ENCODE measurements at regions not wholly inside any gene's neighbourhood (a gene's known extent, or its start where the extent isn't known, plus 50 kb on each side); places are given as distances from the start of the nearest gene placed in this dataset.

DNA sequence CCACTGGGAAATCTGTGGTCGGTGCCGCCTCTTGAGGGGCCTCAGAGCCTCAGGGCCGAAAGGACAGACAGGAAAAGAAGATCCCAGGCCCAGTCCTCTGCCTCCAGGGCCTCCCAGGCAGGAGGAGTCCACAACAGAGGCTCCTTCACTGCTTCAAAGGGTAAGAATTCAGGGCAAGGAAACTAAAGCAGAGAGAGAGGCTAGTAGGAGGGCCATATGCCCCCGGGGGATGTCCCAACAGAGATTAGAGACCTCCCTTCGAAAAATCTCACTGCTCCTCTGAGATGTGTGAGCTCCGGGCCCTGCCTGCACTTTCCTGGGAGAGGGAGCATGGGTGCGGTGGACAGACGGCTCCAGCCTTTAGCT is 465.9 kb downstream of the NPHP4 start:
- H3K9me3 ChIP-seq (ENCODE audit: low read length) = no peaks in the 10 kb centered on the region
- H3K4me3 ChIP-seq (ENCODE audit: low read length) = no peak overlapping the region
- H3F3A ChIP-seq (ENCODE audit: insufficient read depth, low read length, poor library complexity, severe bottlenecking) = no peaks in the 10 kb centered on the region
- no peaks in the 10 kb centered on the region for H3K36me3 ChIP-seq (ENCODE audit: insufficient read depth, low read length)
- no peaks in the 10 kb centered on the region for H3K79me2 ChIP-seq (replicated peaks; ENCODE audit: insufficient read depth, low read length)
- H3K27me3 ChIP-seq (ENCODE audit: insufficient read depth, low read depth, low read length) = no peaks in the 10 kb centered on the region
- H4K20me1 ChIP-seq (ENCODE audit: insufficient read depth) = no peaks in the 10 kb centered on the region
- no peak overlapping the region for H3K4me2 ChIP-seq (ENCODE audit: low read length)
- no peak overlapping the region for H2AFZ ChIP-seq (ENCODE audit: low read depth, low read length)
- no peak overlapping the region for H3K9ac ChIP-seq (ENCODE audit: low read length)
- TF ChIP-seq POLR2AphosphoS5 (IDR thresholded peaks at IDR 0.05) = no peak
- no peak for TF ChIP-seq EP300 (conservative IDR thresholded peaks at IDR 0.05; ENCODE audit: poor library complexity, severe bottlenecking)
- TF ChIP-seq RAD21 (conservative IDR thresholded peaks at IDR 0.05) = no peak
- TF ChIP-seq SMC3 (conservative IDR thresholded peaks at IDR 0.05; ENCODE audit: poor library complexity) = no peak
- no peak for TF ChIP-seq EZH2 (IDR thresholded peaks at IDR 0.05; ENCODE audit: borderline replicate concordance, insufficient read depth, low read length, poor library complexity, severe bottlenecking)
- TF ChIP-seq, protein P1, sequence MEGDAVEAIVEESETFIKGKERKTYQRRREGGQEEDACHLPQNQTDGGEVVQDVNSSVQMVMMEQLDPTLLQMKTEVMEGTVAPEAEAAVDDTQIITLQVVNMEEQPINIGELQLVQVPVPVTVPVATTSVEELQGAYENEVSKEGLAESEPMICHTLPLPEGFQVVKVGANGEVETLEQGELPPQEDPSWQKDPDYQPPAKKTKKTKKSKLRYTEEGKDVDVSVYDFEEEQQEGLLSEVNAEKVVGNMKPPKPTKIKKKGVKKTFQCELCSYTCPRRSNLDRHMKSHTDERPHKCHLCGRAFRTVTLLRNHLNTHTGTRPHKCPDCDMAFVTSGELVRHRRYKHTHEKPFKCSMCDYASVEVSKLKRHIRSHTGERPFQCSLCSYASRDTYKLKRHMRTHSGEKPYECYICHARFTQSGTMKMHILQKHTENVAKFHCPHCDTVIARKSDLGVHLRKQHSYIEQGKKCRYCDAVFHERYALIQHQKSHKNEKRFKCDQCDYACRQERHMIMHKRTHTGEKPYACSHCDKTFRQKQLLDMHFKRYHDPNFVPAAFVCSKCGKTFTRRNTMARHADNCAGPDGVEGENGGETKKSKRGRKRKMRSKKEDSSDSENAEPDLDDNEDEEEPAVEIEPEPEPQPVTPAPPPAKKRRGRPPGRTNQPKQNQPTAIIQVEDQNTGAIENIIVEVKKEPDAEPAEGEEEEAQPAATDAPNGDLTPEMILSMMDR (IDR thresholded peaks at IDR 0.05; ENCODE audit: poor library complexity, severe bottlenecking) = no peak
- no peak for TF ChIP-seq TAF1 (IDR thresholded peaks at IDR 0.05; ENCODE audit: low read depth)
- no peak for TF ChIP-seq REST (IDR thresholded peaks at IDR 0.05; ENCODE audit: borderline replicate concordance)
- TF ChIP-seq MXI1 (conservative IDR thresholded peaks at IDR 0.05; ENCODE audit: poor library complexity, severe bottlenecking) = no peak
- no peaks in the 10 kb centered on the region for H3K9me2 ChIP-seq (ENCODE audit: insufficient read depth, low read length)
- no peak overlapping the region for H3K27ac ChIP-seq (ENCODE audit: low read length)

DNA sequence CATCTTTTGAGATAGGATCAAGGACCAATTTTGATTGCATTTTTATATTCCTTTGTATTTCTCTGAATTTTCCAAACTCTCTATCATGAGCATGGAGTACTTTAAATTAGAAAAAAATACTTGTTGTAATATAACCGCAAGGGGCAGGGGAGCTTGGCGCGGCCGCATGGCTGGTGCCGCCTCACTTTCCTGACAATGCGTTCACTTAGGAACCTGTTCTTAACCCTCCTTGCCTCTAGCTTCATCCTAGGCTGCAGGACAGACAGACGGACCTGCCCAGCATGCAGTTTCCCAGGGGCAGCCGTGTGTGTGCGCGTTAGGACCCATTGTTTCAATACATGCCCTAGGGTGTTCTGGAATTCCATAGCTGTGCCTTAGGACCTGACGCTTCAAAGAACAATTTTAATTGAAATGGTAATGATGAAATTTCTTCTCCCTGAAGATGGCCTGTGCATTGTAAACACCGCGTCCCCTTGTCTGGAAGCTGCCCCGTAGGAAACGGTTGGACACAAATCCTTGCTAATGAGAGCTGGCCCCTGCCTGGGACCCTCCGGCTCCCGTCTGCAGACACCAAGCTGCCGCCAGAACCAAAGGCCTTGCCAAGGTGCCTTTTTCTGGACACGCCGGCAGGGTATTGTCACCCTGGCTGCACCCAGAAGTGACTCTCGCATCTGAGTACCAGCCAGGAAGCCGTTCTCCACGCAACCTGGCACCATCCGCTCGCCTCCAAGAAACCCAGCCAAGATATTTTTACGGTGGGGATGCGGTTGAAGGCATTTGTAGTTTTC is 466.4 kb downstream of the NPHP4 start:
- Histone ChIP-seq H3F3A (ENCODE audit: insufficient read depth, low read length, poor library complexity, severe bottlenecking) (no peaks in the 10 kb centered on the region), H3K9me2 (ENCODE audit: insufficient read depth, low read length) (no peaks in the 10 kb centered on the region), H3K27me3 (ENCODE audit: insufficient read depth, low read depth, low read length) (no peaks in the 10 kb centered on the region), H2AFZ (ENCODE audit: low read depth, low read length) (no peak overlapping the region), H3K27ac (ENCODE audit: low read length) (no peak overlapping the region), H3K79me2 (replicated peaks; ENCODE audit: insufficient read depth, low read length) (no peaks in the 10 kb centered on the region), H3K4me2 (ENCODE audit: low read length) (no peak overlapping the region), H3K9ac (ENCODE audit: low read length) (no peak overlapping the region), H3K36me3 (ENCODE audit: insufficient read depth, low read length) (no peaks in the 10 kb centered on the region), H4K20me1 (ENCODE audit: insufficient read depth) (no peaks in the 10 kb centered on the region), H3K9me3 (ENCODE audit: low read length) (no peaks in the 10 kb centered on the region), H3K4me3 (ENCODE audit: low read length) (no peak overlapping the region)
- TF ChIP-seq RAD21 (conservative IDR thresholded peaks at IDR 0.05) = no peak
- TF ChIP-seq EP300 (conservative IDR thresholded peaks at IDR 0.05; ENCODE audit: poor library complexity, severe bottlenecking) = no peak
- no peak for TF ChIP-seq SMC3 (conservative IDR thresholded peaks at IDR 0.05; ENCODE audit: poor library complexity)
- no peak for TF ChIP-seq TAF1 (IDR thresholded peaks at IDR 0.05; ENCODE audit: low read depth)
- TF ChIP-seq, protein P1 (IDR thresholded peaks at IDR 0.05; ENCODE audit: poor library complexity, severe bottlenecking) = no peak
- no peak for TF ChIP-seq MXI1 (conservative IDR thresholded peaks at IDR 0.05; ENCODE audit: poor library complexity, severe bottlenecking)
- TF ChIP-seq POLR2AphosphoS5 (IDR thresholded peaks at IDR 0.05) = no peak
- no peak for TF ChIP-seq EZH2 (IDR thresholded peaks at IDR 0.05; ENCODE audit: borderline replicate concordance, insufficient read depth, low read length, poor library complexity, severe bottlenecking)
- no peak for TF ChIP-seq REST (IDR thresholded peaks at IDR 0.05; ENCODE audit: borderline replicate concordance)
